ENCODE measurements at regions not wholly inside any gene's neighbourhood (a gene's known extent, or its start where the extent isn't known, plus 50 kb on each side); places are given as distances from the start of the nearest gene placed in this dataset.

GRCh38 chr1:222061711-222062359 lies 319.9 kb upstream of the DUSP10 start:
- no peak overlapping the region for H3K27ac ChIP-seq (ENCODE audit: low read length)
- H3K4me3 ChIP-seq (ENCODE audit: low read length): no peak overlapping the region
- no peaks in the 10 kb centered on the region for H4K20me1 ChIP-seq (ENCODE audit: insufficient read depth)
- no peak overlapping the region for H2AFZ ChIP-seq (ENCODE audit: low read depth, low read length)
- H3K9me3 ChIP-seq (ENCODE audit: low read length): no peaks in the 10 kb centered on the region
- H3K9me2 ChIP-seq (ENCODE audit: insufficient read depth, low read length): no peaks in the 10 kb centered on the region
- no peak overlapping the region for H3K9ac ChIP-seq (ENCODE audit: low read length)
- H3K27me3 ChIP-seq (ENCODE audit: insufficient read depth, low read depth, low read length): no peaks in the 10 kb centered on the region
- no peaks in the 10 kb centered on the region for H3K79me2 ChIP-seq (replicated peaks; ENCODE audit: insufficient read depth, low read length)
- TF ChIP-seq EZH2 (IDR thresholded peaks at IDR 0.05; ENCODE audit: borderline replicate concordance, insufficient read depth, low read length, poor library complexity, severe bottlenecking) (no peak), RAD21 (conservative IDR thresholded peaks at IDR 0.05) (no peak)
- no peak overlapping the region for H3K4me2 ChIP-seq (ENCODE audit: low read length)
- no peaks in the 10 kb centered on the region for H3K36me3 ChIP-seq (ENCODE audit: insufficient read depth, low read length)
- H3F3A ChIP-seq (ENCODE audit: insufficient read depth, low read length, poor library complexity, severe bottlenecking): no peaks in the 10 kb centered on the region

GRCh38 chr1:222060210-222060916 lies 318.5 kb upstream of the DUSP10 start:
- no peak overlapping the region for H3K4me2 ChIP-seq (ENCODE audit: low read length)
- H3K79me2 ChIP-seq (replicated peaks; ENCODE audit: insufficient read depth, low read length): no peaks in the 10 kb centered on the region
- H3F3A ChIP-seq (ENCODE audit: insufficient read depth, low read length, poor library complexity, severe bottlenecking): no peaks in the 10 kb centered on the region
- H3K9me3 ChIP-seq (ENCODE audit: low read length): no peaks in the 10 kb centered on the region
- H3K27ac ChIP-seq (ENCODE audit: low read length): no peak overlapping the region
- H3K9ac ChIP-seq (ENCODE audit: low read length): no peak overlapping the region
- no peaks in the 10 kb centered on the region for H3K27me3 ChIP-seq (ENCODE audit: insufficient read depth, low read depth, low read length)
- H3K4me3 ChIP-seq (ENCODE audit: low read length): no peak overlapping the region
- H3K36me3 ChIP-seq (ENCODE audit: insufficient read depth, low read length): no peaks in the 10 kb centered on the region
- H4K20me1 ChIP-seq (ENCODE audit: insufficient read depth): no peaks in the 10 kb centered on the region
- TF ChIP-seq POLR2AphosphoS5 (IDR thresholded peaks at IDR 0.05) (no peak), EZH2 (IDR thresholded peaks at IDR 0.05; ENCODE audit: borderline replicate concordance, insufficient read depth, low read length, poor library complexity, severe bottlenecking) (no peak), EP300 (conservative IDR thresholded peaks at IDR 0.05; ENCODE audit: poor library complexity, severe bottlenecking) (no peak), SMC3 (conservative IDR thresholded peaks at IDR 0.05; ENCODE audit: poor library complexity) (no peak), MXI1 (conservative IDR thresholded peaks at IDR 0.05; ENCODE audit: poor library complexity, severe bottlenecking) (no peak), TAF1 (IDR thresholded peaks at IDR 0.05; ENCODE audit: low read depth) (no peak), RAD21 (conservative IDR thresholded peaks at IDR 0.05) (no peak), CTCF (IDR thresholded peaks at IDR 0.05; ENCODE audit: poor library complexity, severe bottlenecking) (no peak)
- TF ChIP-seq, protein P1, sequence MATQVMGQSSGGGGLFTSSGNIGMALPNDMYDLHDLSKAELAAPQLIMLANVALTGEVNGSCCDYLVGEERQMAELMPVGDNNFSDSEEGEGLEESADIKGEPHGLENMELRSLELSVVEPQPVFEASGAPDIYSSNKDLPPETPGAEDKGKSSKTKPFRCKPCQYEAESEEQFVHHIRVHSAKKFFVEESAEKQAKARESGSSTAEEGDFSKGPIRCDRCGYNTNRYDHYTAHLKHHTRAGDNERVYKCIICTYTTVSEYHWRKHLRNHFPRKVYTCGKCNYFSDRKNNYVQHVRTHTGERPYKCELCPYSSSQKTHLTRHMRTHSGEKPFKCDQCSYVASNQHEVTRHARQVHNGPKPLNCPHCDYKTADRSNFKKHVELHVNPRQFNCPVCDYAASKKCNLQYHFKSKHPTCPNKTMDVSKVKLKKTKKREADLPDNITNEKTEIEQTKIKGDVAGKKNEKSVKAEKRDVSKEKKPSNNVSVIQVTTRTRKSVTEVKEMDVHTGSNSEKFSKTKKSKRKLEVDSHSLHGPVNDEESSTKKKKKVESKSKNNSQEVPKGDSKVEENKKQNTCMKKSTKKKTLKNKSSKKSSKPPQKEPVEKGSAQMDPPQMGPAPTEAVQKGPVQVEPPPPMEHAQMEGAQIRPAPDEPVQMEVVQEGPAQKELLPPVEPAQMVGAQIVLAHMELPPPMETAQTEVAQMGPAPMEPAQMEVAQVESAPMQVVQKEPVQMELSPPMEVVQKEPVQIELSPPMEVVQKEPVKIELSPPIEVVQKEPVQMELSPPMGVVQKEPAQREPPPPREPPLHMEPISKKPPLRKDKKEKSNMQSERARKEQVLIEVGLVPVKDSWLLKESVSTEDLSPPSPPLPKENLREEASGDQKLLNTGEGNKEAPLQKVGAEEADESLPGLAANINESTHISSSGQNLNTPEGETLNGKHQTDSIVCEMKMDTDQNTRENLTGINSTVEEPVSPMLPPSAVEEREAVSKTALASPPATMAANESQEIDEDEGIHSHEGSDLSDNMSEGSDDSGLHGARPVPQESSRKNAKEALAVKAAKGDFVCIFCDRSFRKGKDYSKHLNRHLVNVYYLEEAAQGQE (IDR thresholded peaks at IDR 0.05; ENCODE audit: borderline replicate concordance): no peak
- H2AFZ ChIP-seq (ENCODE audit: low read depth, low read length): no peak overlapping the region
- H3K9me2 ChIP-seq (ENCODE audit: insufficient read depth, low read length): no peaks in the 10 kb centered on the region

Data from neural cell (in vitro differentiated cells).